ENCODE measurements at regions not wholly inside any gene's neighbourhood (a gene's known extent, or its start where the extent isn't known, plus 50 kb on each side); places are given as distances from the start of the nearest gene placed in this dataset.

DNA sequence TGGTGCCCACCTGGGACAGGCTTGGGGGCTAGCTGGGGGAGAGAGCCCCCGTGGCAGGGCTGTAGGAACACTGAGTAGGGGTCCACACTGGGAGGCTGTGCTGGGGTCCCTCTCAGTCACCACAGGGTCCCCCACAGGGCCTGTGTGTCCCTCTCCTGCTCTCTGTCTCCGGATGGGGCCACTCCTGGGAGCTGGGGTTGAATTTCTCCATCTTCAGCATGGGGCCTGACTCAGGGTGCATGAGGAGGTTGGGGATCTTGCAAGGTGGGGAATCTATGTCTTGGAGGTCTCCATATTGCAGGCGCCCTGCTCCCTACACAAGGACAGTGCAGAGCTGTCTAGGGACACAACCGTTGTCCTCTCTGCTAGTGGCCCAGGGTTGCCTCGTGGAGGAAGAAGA lies 78.7 kb upstream of the HDAC4 start:
- H3K9ac ChIP-seq (ENCODE audit: low read depth in 1 of 2, low read length in 2 of 2): no peak overlapping the region
- no peaks in the 10 kb centered on the region for H3K27me3 ChIP-seq (ENCODE audit: control insufficient read depth in 4 of 4, insufficient read depth in 4 of 4, low read length in 3 of 4)
- H3K36me3 ChIP-seq (ENCODE audit: control insufficient read depth in 4 of 4, insufficient read depth in 3 of 4, low read depth in 1 of 4, low read length in 3 of 4): no peaks in the 10 kb centered on the region
- H3K4me3 ChIP-seq (ENCODE audit: low read depth in 1 of 3, low read length in 3 of 3): no peak overlapping the region
- H3K4me1 ChIP-seq (ENCODE audit: control insufficient read depth in 4 of 4, insufficient read depth in 4 of 4, low read length in 3 of 4): no peaks in the 10 kb centered on the region
- no peaks in the 10 kb centered on the region for H3K9me3 ChIP-seq (ENCODE audit: control insufficient read depth in 4 of 4, low read length in 3 of 4)
- 85% methylated on average over 5 of the region's 5 CpGs for WGBS
- no peak overlapping the region for H3K27ac ChIP-seq (ENCODE audit: low read depth in 1 of 2, low read length in 2 of 2)
- TF ChIP-seq, protein P1, sequence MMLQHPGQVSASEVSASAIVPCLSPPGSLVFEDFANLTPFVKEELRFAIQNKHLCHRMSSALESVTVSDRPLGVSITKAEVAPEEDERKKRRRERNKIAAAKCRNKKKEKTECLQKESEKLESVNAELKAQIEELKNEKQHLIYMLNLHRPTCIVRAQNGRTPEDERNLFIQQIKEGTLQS (IDR thresholded peaks at IDR 0.05): no peak
- no peak for DNase-seq (ENCODE audit: low spot score)

DNA sequence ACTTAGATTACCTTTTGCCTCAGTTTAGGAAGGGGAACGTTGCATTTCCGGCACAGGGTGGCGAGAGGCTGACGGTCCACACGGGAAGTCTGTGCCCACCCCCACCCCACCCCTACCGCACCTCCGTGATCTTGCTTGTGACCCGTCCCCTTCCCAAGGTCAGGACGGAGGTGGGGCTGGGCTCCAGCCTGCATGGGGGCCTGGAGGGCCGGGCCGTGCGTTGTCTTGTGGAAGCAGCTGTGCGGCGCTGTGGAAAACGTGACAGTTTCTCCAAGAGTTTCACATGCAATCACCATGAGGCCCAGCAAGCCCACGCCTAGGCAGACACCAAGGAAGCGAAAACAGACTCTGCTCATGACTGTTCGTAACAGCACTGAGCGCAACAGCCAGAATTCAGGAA lies 76.8 kb upstream of the HDAC4 start:
- Histone ChIP-seq H3K36me3 (ENCODE audit: control insufficient read depth in 4 of 4, insufficient read depth in 3 of 4, low read depth in 1 of 4, low read length in 3 of 4) (no peaks in the 10 kb centered on the region), H3K9me3 (ENCODE audit: control insufficient read depth in 4 of 4, low read length in 3 of 4) (no peaks in the 10 kb centered on the region), H3K9ac (ENCODE audit: low read depth in 1 of 2, low read length in 2 of 2) (no peak overlapping the region), H3K4me3 (ENCODE audit: low read depth in 1 of 3, low read length in 3 of 3) (no peak overlapping the region), H3K27me3 (ENCODE audit: control insufficient read depth in 4 of 4, insufficient read depth in 4 of 4, low read length in 3 of 4) (no peaks in the 10 kb centered on the region), H3K27ac (ENCODE audit: low read depth in 1 of 2, low read length in 2 of 2) (no peak overlapping the region), H3K4me1 (ENCODE audit: control insufficient read depth in 4 of 4, insufficient read depth in 4 of 4, low read length in 3 of 4) (no peaks in the 10 kb centered on the region)
- TF ChIP-seq GABPA (IDR thresholded peaks at IDR 0.05 in 1 of 2, conservative IDR thresholded peaks at IDR 0.05 in 1 of 2): no peak
- TF ChIP-seq FOXA2 (IDR thresholded peaks at IDR 0.05): no peak
- TF ChIP-seq SP1 (IDR thresholded peaks at IDR 0.05): no peak
- TF ChIP-seq HNF4A (conservative IDR thresholded peaks at IDR 0.05): no peak
- TF ChIP-seq, protein P2, sequence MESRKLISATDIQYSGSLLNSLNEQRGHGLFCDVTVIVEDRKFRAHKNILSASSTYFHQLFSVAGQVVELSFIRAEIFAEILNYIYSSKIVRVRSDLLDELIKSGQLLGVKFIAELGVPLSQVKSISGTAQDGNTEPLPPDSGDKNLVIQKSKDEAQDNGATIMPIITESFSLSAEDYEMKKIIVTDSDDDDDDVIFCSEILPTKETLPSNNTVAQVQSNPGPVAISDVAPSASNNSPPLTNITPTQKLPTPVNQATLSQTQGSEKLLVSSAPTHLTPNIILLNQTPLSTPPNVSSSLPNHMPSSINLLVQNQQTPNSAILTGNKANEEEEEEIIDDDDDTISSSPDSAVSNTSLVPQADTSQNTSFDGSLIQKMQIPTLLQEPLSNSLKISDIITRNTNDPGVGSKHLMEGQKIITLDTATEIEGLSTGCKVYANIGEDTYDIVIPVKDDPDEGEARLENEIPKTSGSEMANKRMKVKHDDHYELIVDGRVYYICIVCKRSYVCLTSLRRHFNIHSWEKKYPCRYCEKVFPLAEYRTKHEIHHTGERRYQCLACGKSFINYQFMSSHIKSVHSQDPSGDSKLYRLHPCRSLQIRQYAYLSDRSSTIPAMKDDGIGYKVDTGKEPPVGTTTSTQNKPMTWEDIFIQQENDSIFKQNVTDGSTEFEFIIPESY (IDR thresholded peaks at IDR 0.05): no peak
- TF ChIP-seq, protein P3, sequence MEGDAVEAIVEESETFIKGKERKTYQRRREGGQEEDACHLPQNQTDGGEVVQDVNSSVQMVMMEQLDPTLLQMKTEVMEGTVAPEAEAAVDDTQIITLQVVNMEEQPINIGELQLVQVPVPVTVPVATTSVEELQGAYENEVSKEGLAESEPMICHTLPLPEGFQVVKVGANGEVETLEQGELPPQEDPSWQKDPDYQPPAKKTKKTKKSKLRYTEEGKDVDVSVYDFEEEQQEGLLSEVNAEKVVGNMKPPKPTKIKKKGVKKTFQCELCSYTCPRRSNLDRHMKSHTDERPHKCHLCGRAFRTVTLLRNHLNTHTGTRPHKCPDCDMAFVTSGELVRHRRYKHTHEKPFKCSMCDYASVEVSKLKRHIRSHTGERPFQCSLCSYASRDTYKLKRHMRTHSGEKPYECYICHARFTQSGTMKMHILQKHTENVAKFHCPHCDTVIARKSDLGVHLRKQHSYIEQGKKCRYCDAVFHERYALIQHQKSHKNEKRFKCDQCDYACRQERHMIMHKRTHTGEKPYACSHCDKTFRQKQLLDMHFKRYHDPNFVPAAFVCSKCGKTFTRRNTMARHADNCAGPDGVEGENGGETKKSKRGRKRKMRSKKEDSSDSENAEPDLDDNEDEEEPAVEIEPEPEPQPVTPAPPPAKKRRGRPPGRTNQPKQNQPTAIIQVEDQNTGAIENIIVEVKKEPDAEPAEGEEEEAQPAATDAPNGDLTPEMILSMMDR (IDR thresholded peaks at IDR 0.05; ENCODE audit: low read depth, low read length, missing input control): no peak
- TF ChIP-seq YY1 (IDR thresholded peaks at IDR 0.05): no peak
- TF ChIP-seq, protein P1 (IDR thresholded peaks at IDR 0.05): no peak
- no peak for TF ChIP-seq EGR1 (IDR thresholded peaks at IDR 0.05; ENCODE audit: low read depth in 2 of 2)
- TF ChIP-seq NR2F2 (IDR thresholded peaks at IDR 0.05): no peak
- TF ChIP-seq, protein P4, sequence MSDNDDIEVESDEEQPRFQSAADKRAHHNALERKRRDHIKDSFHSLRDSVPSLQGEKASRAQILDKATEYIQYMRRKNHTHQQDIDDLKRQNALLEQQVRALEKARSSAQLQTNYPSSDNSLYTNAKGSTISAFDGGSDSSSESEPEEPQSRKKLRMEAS (IDR thresholded peaks at IDR 0.05): no peak
- TF ChIP-seq, protein P5, sequence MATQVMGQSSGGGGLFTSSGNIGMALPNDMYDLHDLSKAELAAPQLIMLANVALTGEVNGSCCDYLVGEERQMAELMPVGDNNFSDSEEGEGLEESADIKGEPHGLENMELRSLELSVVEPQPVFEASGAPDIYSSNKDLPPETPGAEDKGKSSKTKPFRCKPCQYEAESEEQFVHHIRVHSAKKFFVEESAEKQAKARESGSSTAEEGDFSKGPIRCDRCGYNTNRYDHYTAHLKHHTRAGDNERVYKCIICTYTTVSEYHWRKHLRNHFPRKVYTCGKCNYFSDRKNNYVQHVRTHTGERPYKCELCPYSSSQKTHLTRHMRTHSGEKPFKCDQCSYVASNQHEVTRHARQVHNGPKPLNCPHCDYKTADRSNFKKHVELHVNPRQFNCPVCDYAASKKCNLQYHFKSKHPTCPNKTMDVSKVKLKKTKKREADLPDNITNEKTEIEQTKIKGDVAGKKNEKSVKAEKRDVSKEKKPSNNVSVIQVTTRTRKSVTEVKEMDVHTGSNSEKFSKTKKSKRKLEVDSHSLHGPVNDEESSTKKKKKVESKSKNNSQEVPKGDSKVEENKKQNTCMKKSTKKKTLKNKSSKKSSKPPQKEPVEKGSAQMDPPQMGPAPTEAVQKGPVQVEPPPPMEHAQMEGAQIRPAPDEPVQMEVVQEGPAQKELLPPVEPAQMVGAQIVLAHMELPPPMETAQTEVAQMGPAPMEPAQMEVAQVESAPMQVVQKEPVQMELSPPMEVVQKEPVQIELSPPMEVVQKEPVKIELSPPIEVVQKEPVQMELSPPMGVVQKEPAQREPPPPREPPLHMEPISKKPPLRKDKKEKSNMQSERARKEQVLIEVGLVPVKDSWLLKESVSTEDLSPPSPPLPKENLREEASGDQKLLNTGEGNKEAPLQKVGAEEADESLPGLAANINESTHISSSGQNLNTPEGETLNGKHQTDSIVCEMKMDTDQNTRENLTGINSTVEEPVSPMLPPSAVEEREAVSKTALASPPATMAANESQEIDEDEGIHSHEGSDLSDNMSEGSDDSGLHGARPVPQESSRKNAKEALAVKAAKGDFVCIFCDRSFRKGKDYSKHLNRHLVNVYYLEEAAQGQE (IDR thresholded peaks at IDR 0.05): no peak
- TF ChIP-seq FOXA1 (IDR thresholded peaks at IDR 0.05): no peak
- TF ChIP-seq JUND (IDR thresholded peaks at IDR 0.05): no peak
- TF ChIP-seq TAF1 (conservative IDR thresholded peaks at IDR 0.05): no peak
- TF ChIP-seq RXRA (IDR thresholded peaks at IDR 0.05): no peak
- no peak for TF ChIP-seq RAD21 (IDR thresholded peaks at IDR 0.05)
- TF ChIP-seq HNF4G (IDR thresholded peaks at IDR 0.05): no peak
- 87% methylated on average over 19 of the region's 19 CpGs for WGBS
- DNase-seq (ENCODE audit: low spot score): no peak

All from liver (tissue), 8 donors.